Adrenal gland (tissue), 9 donors: ENCODE measurements at regions not wholly inside any gene's neighbourhood (a gene's known extent, or its start where the extent isn't known, plus 50 kb on each side); places are given as distances from the start of the nearest gene placed in this dataset.

Experiments
- DNase-seq, 7 donors: peaks; one replicate each; pipeline ENCODE4 v3.0.0-alpha.2; 2019 to 2020
- H3K27ac ChIP-seq, 5 donors: fragments of 200-600 bp; sonication (generic) in 4 of 5; 1 replicate in 3 of 5; 2 replicates in 2 of 5; pipeline versions ENCODE4 v1.5.1 to v1.8.0; 2016 to 2020; ENCODE audit warnings: mild to moderate bottlenecking in 1 of 5
- H3K27me3 ChIP-seq: fragments of 200-600 bp; 2 replicates; pipeline ENCODE4 v1.8.0; 2021
- H3K36me3 ChIP-seq, 2 donors: fragments of 200-600 bp; replicated peaks in 1 of 2; 1 replicate in 1 of 2; 2 replicates in 1 of 2; pipeline versions ENCODE4 v1.5.1 to v1.8.0; 2018 to 2022
- H3K4me1 ChIP-seq, 2 donors: fragments of 200-600 bp; replicated peaks in 1 of 2; 1 replicate in 1 of 2; 2 replicates in 1 of 2; pipeline versions ENCODE4 v1.5.1 to v1.8.0; 2018 to 2021
- H3K4me3 ChIP-seq, 4 donors: fragments of 200-600 bp; sonication (generic) in 3 of 4; one replicate each; pipeline ENCODE4 v1.5.1; 2016 to 2018
- H3K9me3 ChIP-seq, 3 donors: fragments of 200-600 bp; sonication (generic) in 1 of 3; replicated peaks in 1 of 3; 1 replicate in 2 of 3; 2 replicates in 1 of 3; pipeline versions ENCODE4 v1.5.1 to v1.8.0; 2016 to 2021
- POLR2A ChIP-seq, 2 donors: fragments of 450-650 bp; IDR thresholded peaks; one replicate each; pipeline ENCODE4 v1.6.1; 2017; ENCODE audit warnings: antibody characterized with exemption in 2 of 2, mild to moderate bottlenecking in 2 of 2, moderate library complexity in 1 of 2
- WGBS, 4 donors: extraction: QIAGEN DNeasy Blood & Tissue Kit in 2 of 4; methylation state at CpG; one replicate each; pipeline versions ENCODE4 v1.1.5 to v1.1.7; 2013 to 2017; 5-methylcytosine and 5-hydroxymethylcytosine counted together
- intact Hi-C, 2 donors: fragments of 100-400 bp; cut with DNase I; formaldehyde crosslinking; loops; one replicate each; pipeline versions ENCODE4 v1.14.1 to v1.15.0; 2022 to 2023
- TF ChIP-seq, protein P1 (sequence below), 6 experiments: fragments of 450-650 bp in 4 of 6; fragments of 200-600 bp in 2 of 6; sonication (generic) in 1 of 6; IDR thresholded peaks; 1 replicate in 5 of 6; 2 replicates in 1 of 6; pipeline versions ENCODE4 v1.5.1 to v1.8.0; 2016 to 2021; ENCODE audit warnings: antibody characterized with exemption in 6 of 6, mild to moderate bottlenecking in 2 of 6, moderate library complexity in 1 of 6
- donor health status: healthy with polysubstance abuse.
- donor health status: Bipolar disorder and iron deficiency.
- donor health status: DM: yes; HTN: yes; CAD: no.
- donor health status: DM: no; HTN: no; CAD: no.
- donor health status: DM: no; HTN: no; CAD: no.

DNA sequence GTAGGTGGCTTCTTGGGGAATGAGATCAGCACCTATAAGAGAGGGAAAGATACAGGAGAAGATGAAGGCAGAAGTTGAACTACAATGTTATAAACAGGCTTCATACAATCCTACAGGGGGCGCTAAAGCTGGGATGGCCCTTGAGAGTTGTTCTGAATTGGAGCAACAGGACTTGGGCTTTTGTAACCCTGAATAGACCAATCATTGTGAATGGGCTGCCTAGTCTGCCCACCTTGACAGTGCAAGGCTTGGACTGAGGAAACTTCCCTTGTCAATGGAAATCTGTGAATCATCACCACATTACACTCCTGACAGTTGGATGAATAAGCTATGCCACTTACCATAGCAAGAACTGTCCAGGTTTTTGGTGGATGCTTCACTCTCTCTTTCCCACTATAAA is 306.1 kb downstream of the KCNC2 start:
- Histone ChIP-seq H3K27ac (no peak overlapping the region), H3K27me3 (no peaks in the 10 kb centered on the region), H3K4me1 (no peaks in the 10 kb centered on the region), H3K36me3 (no peaks in the 10 kb centered on the region), H3K9me3 (no peaks in the 10 kb centered on the region), H3K4me3 (no peak overlapping the region)
- TF ChIP-seq, protein P1, sequence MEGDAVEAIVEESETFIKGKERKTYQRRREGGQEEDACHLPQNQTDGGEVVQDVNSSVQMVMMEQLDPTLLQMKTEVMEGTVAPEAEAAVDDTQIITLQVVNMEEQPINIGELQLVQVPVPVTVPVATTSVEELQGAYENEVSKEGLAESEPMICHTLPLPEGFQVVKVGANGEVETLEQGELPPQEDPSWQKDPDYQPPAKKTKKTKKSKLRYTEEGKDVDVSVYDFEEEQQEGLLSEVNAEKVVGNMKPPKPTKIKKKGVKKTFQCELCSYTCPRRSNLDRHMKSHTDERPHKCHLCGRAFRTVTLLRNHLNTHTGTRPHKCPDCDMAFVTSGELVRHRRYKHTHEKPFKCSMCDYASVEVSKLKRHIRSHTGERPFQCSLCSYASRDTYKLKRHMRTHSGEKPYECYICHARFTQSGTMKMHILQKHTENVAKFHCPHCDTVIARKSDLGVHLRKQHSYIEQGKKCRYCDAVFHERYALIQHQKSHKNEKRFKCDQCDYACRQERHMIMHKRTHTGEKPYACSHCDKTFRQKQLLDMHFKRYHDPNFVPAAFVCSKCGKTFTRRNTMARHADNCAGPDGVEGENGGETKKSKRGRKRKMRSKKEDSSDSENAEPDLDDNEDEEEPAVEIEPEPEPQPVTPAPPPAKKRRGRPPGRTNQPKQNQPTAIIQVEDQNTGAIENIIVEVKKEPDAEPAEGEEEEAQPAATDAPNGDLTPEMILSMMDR (IDR thresholded peaks at IDR 0.05) = no peak
- no peak for TF ChIP-seq POLR2A (IDR thresholded peaks at IDR 0.05)
- intact Hi-C loops = no loop called here
- DNase-seq = no peak
- 0 to 15% (median 10%) methylated on average over 1 of the region's 1 CpG for WGBS, 4 donors

DNA sequence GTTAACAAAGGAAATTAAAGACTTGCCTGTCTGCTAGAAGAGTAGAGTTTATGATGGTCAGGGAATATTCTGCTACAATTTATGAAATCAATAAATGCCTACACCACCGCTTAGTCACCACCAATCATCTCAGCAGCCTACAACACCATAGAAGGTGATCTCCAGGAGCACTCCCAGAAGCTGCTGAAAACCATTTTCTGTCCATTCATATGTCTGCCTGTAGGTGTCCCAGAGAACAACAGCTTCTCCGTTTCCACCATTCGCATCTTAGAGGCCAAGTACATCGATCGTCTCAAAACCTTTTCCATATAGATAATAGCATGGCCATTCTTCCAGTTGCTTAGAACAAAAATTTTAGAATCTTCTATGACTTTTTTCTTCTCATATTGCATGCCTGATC is 303.4 kb downstream of the KCNC2 start:
- Histone ChIP-seq H3K4me1 (no peaks in the 10 kb centered on the region), H3K4me3 (no peak overlapping the region), H3K9me3 (no peaks in the 10 kb centered on the region), H3K36me3 (no peaks in the 10 kb centered on the region), H3K27me3 (no peaks in the 10 kb centered on the region), H3K27ac (no peak overlapping the region)
- TF ChIP-seq, protein P1 (IDR thresholded peaks at IDR 0.05) = no peak
- no peak for TF ChIP-seq POLR2A (IDR thresholded peaks at IDR 0.05)
- WGBS, 4 donors = 89 to 91% (median 90%) methylated on average over 5 of the region's 5 CpGs
- intact Hi-C loops = no loop called here
- DNase-seq = no peak

GRCh38 chr12:74910831-74911230 is 298.8 kb downstream of the KCNC2 start:
- Histone ChIP-seq H3K27ac (no peak overlapping the region), H3K4me3 (no peak overlapping the region), H3K36me3 (no peaks in the 10 kb centered on the region), H3K4me1 (no peaks in the 10 kb centered on the region), H3K27me3 (no peaks in the 10 kb centered on the region), H3K9me3 (no peaks in the 10 kb centered on the region)
- intact Hi-C loops = no loop called here
- no peak for TF ChIP-seq POLR2A (IDR thresholded peaks at IDR 0.05)
- TF ChIP-seq, protein P1 (IDR thresholded peaks at IDR 0.05) = no peak
- WGBS, 4 donors = 86 to 93% (median 88%) methylated on average over 3 of the region's 3 CpGs
- no peak for DNase-seq

GRCh38 chr12:74914378-74914777 is 295.3 kb downstream of the KCNC2 start:
- TF ChIP-seq, protein P1 (IDR thresholded peaks at IDR 0.05) = no peak
- TF ChIP-seq POLR2A (IDR thresholded peaks at IDR 0.05) = no peak
- DNase-seq = no peak
- no peaks in the 10 kb centered on the region for H3K9me3 ChIP-seq
- WGBS, 4 donors = 49 to 88% (median 73%) methylated on average over 3 of the region's 3 CpGs
- no peak overlapping the region for H3K27ac ChIP-seq
- no peaks in the 10 kb centered on the region for H3K36me3 ChIP-seq
- H3K4me1 ChIP-seq = no peaks in the 10 kb centered on the region
- intact Hi-C loops = no loop called here
- H3K27me3 ChIP-seq = no peaks in the 10 kb centered on the region
- no peak overlapping the region for H3K4me3 ChIP-seq
